22Rv1 (cell line): ENCODE measurements at regions not wholly inside any gene's neighbourhood (a gene's known extent, or its start where the extent isn't known, plus 50 kb on each side); places are given as distances from the start of the nearest gene placed in this dataset.
"Not testable (repeated sequence)": the region's sequence is repeated elsewhere in the genome, so short reads cannot be mapped to it uniquely, and the experiment has no call there.

ENCODE experiments used
- ZFX ChIP-seq: fragments of 450-650 bp; IDR thresholded peaks from 2 replicates; pipeline ENCODE4 v1.6.1; 2017; ENCODE audit warnings: antibody characterized with exemption, borderline replicate concordance
- TF ChIP-seq, protein P1 (sequence below): fragments of 450-650 bp; IDR thresholded peaks from 2 replicates; pipeline ENCODE4 v1.5.1; 2017; ENCODE audit warnings: mild to moderate bottlenecking

DNA sequence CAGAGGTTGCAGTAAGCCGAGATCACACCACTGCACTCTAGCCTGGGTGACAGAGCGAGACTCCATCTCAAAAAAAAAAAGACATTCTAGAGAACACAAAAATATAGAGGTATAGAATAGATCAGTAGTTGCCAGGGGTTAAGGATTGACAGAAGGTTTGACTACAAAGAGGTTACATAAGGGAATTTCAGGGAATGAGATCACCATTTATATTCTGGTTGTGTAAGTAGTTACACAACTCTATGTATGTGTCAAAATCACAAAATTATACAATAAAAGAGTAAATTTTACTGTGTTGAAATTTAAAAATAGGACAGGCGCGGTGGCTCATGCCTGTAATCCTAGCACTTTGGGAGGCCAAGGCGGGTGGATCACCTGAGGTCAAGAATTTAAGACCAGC is 119.9 kb upstream of the SLC44A1 start:
- TF ChIP-seq, protein P1, sequence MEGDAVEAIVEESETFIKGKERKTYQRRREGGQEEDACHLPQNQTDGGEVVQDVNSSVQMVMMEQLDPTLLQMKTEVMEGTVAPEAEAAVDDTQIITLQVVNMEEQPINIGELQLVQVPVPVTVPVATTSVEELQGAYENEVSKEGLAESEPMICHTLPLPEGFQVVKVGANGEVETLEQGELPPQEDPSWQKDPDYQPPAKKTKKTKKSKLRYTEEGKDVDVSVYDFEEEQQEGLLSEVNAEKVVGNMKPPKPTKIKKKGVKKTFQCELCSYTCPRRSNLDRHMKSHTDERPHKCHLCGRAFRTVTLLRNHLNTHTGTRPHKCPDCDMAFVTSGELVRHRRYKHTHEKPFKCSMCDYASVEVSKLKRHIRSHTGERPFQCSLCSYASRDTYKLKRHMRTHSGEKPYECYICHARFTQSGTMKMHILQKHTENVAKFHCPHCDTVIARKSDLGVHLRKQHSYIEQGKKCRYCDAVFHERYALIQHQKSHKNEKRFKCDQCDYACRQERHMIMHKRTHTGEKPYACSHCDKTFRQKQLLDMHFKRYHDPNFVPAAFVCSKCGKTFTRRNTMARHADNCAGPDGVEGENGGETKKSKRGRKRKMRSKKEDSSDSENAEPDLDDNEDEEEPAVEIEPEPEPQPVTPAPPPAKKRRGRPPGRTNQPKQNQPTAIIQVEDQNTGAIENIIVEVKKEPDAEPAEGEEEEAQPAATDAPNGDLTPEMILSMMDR, result not testable (repeated sequence)
- TF ChIP-seq ZFX, result not testable (repeated sequence)
